ENCODE measurements at regions not wholly inside any gene's neighbourhood (a gene's known extent, or its start where the extent isn't known, plus 50 kb on each side); places are given as distances from the start of the nearest gene placed in this dataset.

GRCh38 chr4:83833920-83834319 is 298.0 kb downstream of the GPAT3 start:
- TF ChIP-seq POLR2A (IDR thresholded peaks at IDR 0.05; ENCODE audit: low read depth, low read length), result no peak
- TF ChIP-seq POLR2AphosphoS5 (IDR thresholded peaks at IDR 0.05; ENCODE audit: insufficient read depth, low read depth, low read length), result no peak
- no peak for TF ChIP-seq CTCF (IDR thresholded peaks at IDR 0.05; ENCODE audit: extremely low read depth in 1 of 2, insufficient read depth in 1 of 2, low read depth in 1 of 2, low read length in 2 of 2)
- TF ChIP-seq MAX (IDR thresholded peaks at IDR 0.05; ENCODE audit: insufficient read depth, insufficient read length), result no peak
- no peak for TF ChIP-seq EZH2 (IDR thresholded peaks at IDR 0.05; ENCODE audit: borderline replicate concordance, low read depth, low read length, severe bottlenecking)
- no peak for TF ChIP-seq FOS (IDR thresholded peaks at IDR 0.05; ENCODE audit: borderline replicate concordance, insufficient read depth, low read length)
- TF ChIP-seq GATA2 (IDR thresholded peaks at IDR 0.05; ENCODE audit: insufficient read depth, insufficient read length, low read depth, low read length), result no peak
